ENCODE measurements at regions not wholly inside any gene's neighbourhood (a gene's known extent, or its start where the extent isn't known, plus 50 kb on each side); places are given as distances from the start of the nearest gene placed in this dataset.
"Not testable (repeated sequence)": the region's sequence is repeated elsewhere in the genome, so short reads cannot be mapped to it uniquely, and the experiment has no call there.

- H3K4me3 Mint-ChIP-seq, result no peak overlapping the region
- H3K27me3 Mint-ChIP-seq, result no peaks in the 10 kb centered on the region
- H3K9me3 Mint-ChIP-seq, result no peaks in the 10 kb centered on the region
- H3K36me3 Mint-ChIP-seq, result no peaks in the 10 kb centered on the region
- no peak for ATAC-seq
- no peaks in the 10 kb centered on the region for H3K4me1 Mint-ChIP-seq
- no peak overlapping the region for H3K27ac Mint-ChIP-seq
Observed at GRCh38 chr3:150357923-150358607, 50.0 kb upstream of the TSC22D2 start.

DNA sequence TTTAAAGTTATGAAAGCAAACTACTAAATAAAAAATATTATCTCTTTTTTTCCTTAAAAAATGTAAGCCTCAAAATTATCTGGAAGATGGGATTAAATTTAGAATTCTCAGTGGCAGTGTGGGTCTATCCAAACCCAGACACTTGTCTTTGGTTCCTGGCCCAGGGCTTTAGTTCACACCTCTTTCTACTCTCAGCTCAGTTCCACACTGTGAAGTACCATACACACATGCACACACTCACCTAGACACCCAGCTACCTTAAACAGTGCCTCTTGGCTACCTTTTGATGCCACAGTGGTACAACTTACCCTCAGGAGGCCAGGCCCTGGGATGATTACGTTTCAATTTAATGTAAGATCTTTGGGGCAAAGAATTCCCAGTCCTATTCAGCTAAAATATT, 51.0 kb upstream of the TSC22D2 start:
- Mint-ChIP-seq H3K36me3 (no peaks in the 10 kb centered on the region), H3K9me3 (no peaks in the 10 kb centered on the region), H3K27me3 (no peaks in the 10 kb centered on the region), H3K27ac (no peak overlapping the region), H3K4me3 (no peak overlapping the region), H3K4me1 (no peaks in the 10 kb centered on the region)
- ATAC-seq, result no peak

GRCh38 chr3:150355574-150355973, 52.5 kb upstream of the TSC22D2 start:
- Mint-ChIP-seq H3K9me3 (no peaks in the 10 kb centered on the region), H3K27me3 (no peaks in the 10 kb centered on the region), H3K36me3 (no peaks in the 10 kb centered on the region), H3K27ac (no peak overlapping the region), H3K4me3 (no peak overlapping the region), H3K4me1 (no peaks in the 10 kb centered on the region)
- no peak for ATAC-seq

DNA sequence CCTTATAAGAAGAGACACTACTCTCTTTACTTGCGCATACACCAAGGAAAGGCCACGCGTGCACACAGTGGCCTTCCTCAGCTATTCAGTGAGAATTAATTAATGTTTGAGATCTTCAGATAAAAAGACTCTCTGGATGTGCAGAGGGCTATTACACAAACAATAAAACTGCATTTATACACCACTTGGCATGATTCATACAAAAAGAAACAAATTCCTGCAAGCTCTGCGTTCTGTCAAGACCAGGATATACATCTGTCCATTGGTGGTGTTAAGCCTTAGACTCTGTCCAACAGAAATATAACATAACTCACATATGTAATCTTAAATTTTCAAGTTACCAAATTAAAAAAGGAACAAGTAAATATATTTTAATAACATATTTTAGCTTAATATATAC, 55.2 kb upstream of the TSC22D2 start:
- ATAC-seq, result no peak
- no peak overlapping the region for H3K27ac Mint-ChIP-seq
- no peaks in the 10 kb centered on the region for H3K36me3 Mint-ChIP-seq
- H3K4me1 Mint-ChIP-seq, result no peaks in the 10 kb centered on the region
- H3K27me3 Mint-ChIP-seq, result no peaks in the 10 kb centered on the region
- no peaks in the 10 kb centered on the region for H3K9me3 Mint-ChIP-seq
- no peak overlapping the region for H3K4me3 Mint-ChIP-seq

GRCh38 chr3:150351398-150351797, 56.7 kb upstream of the TSC22D2 start:
- Mint-ChIP-seq H3K36me3 (no peaks in the 10 kb centered on the region), H3K4me1 (no peaks in the 10 kb centered on the region), H3K27me3 (no peaks in the 10 kb centered on the region), H3K4me3 (no peak overlapping the region), H3K9me3 (no peaks in the 10 kb centered on the region), H3K27ac (no peak overlapping the region)
- no peak for ATAC-seq

- no peak overlapping the region for H3K27ac Mint-ChIP-seq
Observed at GRCh38 chr3:150349314-150350097, 58.6 kb upstream of the TSC22D2 start.

DNA sequence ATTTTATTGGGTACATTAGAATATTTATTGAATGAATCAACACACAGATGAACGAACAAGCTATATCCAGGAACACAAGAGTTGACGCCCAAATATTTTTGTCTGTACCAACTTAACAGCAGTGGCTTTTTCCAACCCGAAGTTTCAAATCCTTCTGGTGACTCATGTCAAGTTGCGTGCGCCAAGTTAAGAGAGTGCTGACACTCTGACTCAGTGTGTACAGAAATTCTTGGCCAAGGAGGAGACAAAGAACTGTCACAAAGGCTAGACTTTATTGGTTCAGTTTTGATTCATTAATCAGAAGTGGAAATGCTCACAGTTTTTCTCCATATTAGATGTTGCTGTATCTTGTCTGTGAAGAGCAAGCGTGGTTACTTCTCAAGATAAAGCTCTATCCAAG, 59.6 kb upstream of the TSC22D2 start:
- no peaks in the 10 kb centered on the region for H3K27me3 Mint-ChIP-seq
- no peaks in the 10 kb centered on the region for H3K9me3 Mint-ChIP-seq
- H3K4me1 Mint-ChIP-seq, result no peaks in the 10 kb centered on the region
- H3K4me3 Mint-ChIP-seq, result no peak overlapping the region
- no peak overlapping the region for H3K27ac Mint-ChIP-seq
- no peak for ATAC-seq
- H3K36me3 Mint-ChIP-seq, result no peaks in the 10 kb centered on the region

More at GRCh38 chr3:150349314-150350097, 58.6 kb upstream of the TSC22D2 start:
- Mint-ChIP-seq H3K27me3 (no peaks in the 10 kb centered on the region), H3K9me3 (no peaks in the 10 kb centered on the region), H3K36me3 (no peaks in the 10 kb centered on the region), H3K4me1 (no peaks in the 10 kb centered on the region), H3K4me3 (no peak overlapping the region)
- ATAC-seq, result no peak

- Mint-ChIP-seq H3K4me3 (no peak overlapping the region), H3K36me3 (no peaks in the 10 kb centered on the region), H3K4me1 (no peaks in the 10 kb centered on the region), H3K27ac (no peak overlapping the region), H3K27me3 (no peaks in the 10 kb centered on the region), H3K9me3 (no peaks in the 10 kb centered on the region)
- no peak for ATAC-seq
Observed at GRCh38 chr3:150346981-150347863, 60.9 kb upstream of the TSC22D2 start.

DNA sequence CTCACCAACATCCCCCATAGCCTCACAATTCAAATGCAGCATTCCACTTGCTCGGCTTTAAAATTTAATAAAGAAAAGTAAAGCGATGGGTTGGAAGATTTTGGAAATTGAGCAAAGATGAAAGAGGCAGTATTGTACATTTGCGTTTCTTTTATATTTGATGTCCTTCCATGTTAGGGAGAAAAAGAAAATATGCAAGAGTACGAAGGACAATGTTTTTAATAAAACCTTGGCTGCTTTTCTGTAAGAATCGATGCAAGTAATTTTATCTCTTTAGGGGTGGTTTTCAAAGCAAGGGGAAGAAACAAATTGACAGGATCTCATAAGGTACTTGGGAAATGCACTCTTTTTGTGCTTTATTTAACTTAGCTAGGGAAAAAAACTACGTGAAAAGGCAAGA, 61.8 kb upstream of the TSC22D2 start:
- Mint-ChIP-seq H3K9me3 (no peaks in the 10 kb centered on the region), H3K4me1 (no peaks in the 10 kb centered on the region), H3K27me3 (no peaks in the 10 kb centered on the region), H3K36me3 (no peaks in the 10 kb centered on the region), H3K27ac (no peak overlapping the region), H3K4me3 (no peak overlapping the region)
- ATAC-seq, result no peak

DNA sequence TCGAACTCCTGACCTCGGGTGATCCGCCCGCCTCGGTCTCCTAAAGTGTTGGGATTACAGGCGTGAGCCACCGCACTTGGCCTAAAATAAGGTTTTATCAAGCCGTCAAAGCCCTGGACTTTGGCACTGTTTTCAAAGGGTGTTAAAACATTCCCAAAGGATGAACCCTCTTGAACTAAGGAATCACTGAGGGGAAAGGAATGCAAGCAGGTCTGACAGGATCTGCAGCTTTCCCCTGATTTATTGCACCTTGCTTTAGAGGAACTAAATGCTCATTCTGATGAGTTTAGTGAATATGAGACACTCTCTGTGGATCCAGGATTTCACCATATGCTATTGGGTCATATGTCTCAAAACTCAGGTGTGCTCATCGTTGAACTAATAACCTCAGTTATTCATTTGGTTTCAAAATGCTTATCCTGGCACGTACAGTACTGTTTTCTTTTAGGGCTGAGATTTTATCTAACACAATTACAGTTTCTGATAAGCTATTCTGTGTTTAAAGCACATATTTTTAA, 63.0 kb upstream of the TSC22D2 start:
- Mint-ChIP-seq H3K4me1 (no peaks in the 10 kb centered on the region), H3K36me3 (no peaks in the 10 kb centered on the region), H3K9me3 (no peaks in the 10 kb centered on the region), H3K4me3 (no peak overlapping the region), H3K27me3 (no peaks in the 10 kb centered on the region), H3K27ac (no peak overlapping the region)
- no peak for ATAC-seq

GRCh38 chr3:150344079-150344759, 63.9 kb upstream of the TSC22D2 start:
- Mint-ChIP-seq H3K9me3 (no peaks in the 10 kb centered on the region), H3K4me1 (no peaks in the 10 kb centered on the region), H3K36me3 (no peaks in the 10 kb centered on the region), H3K27ac (no peak overlapping the region), H3K4me3 (no peak overlapping the region), H3K27me3 (peaks cover 1% of the 10 kb centered on the region)
- no peak for ATAC-seq

DNA sequence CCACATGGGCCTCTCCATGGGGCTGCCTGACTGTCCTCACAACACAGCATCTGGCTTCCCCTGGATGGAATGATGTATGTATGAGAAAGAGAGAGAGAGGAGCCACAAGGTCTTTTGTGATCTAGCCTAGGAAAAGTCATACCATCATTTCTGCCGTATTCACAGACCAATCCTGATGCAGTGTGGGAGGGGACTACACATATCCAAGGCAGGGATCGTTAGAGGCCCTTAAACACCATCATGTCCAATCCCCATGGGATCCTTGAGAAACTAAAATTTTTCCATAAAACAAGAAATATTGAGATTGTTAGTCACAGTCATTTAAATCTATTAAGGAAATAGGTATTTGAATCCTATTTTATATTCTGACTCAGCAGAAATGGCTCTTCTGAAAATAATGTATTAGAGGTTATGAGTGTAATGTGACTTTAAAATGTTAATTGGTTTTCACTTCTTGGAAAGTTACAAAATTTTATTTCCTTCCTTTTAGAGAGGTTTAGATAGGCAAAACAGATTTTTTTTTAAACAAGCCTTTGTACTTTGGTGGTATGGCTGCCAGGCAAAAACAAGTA, 65.1 kb upstream of the TSC22D2 start:
- Mint-ChIP-seq H3K4me3 (no peak overlapping the region), H3K4me1 (no peaks in the 10 kb centered on the region)
- no peak for ATAC-seq

GRCh38 chr3:150341891-150342290, 66.2 kb upstream of the TSC22D2 start:
- H3K27me3 Mint-ChIP-seq, result peaks cover 19% of the 10 kb centered on the region
- no peak overlapping the region for H3K4me3 Mint-ChIP-seq
- peaks cover 3% of the 10 kb centered on the region for H3K9me3 Mint-ChIP-seq
- ATAC-seq, result no peak
- H3K36me3 Mint-ChIP-seq, result peaks cover 6% of the 10 kb centered on the region
- H3K27ac Mint-ChIP-seq, result no peak overlapping the region
- H3K4me1 Mint-ChIP-seq, result no peaks in the 10 kb centered on the region

More for the DNA sequence above, 65.1 kb upstream of the TSC22D2 start:
- Mint-ChIP-seq H3K27me3 (peaks cover 13% of the 10 kb centered on the region), H3K9me3 (peaks cover 2% of the 10 kb centered on the region), H3K36me3 (peaks cover 3% of the 10 kb centered on the region), H3K27ac (no peak overlapping the region)

GRCh38 chr3:150336363-150336762, 71.7 kb upstream of the TSC22D2 start:
- not testable (repeated sequence) for H3K4me3 Mint-ChIP-seq, H3K4me1 Mint-ChIP-seq, ATAC-seq, H3K27ac Mint-ChIP-seq, H3K36me3 Mint-ChIP-seq, H3K9me3 Mint-ChIP-seq
- H3K27me3 Mint-ChIP-seq, result peaks cover 28% of the 10 kb centered on the region
